ENCODE measurements at regions not wholly inside any gene's neighbourhood (a gene's known extent, or its start where the extent isn't known, plus 50 kb on each side); places are given as distances from the start of the nearest gene placed in this dataset.
A peak's percentile ranks its signal among the peaks of the same experiment; 100 is the strongest.

GRCh38 chr1:235925016-235925415 is 58.3 kb upstream of the LYST start:
- DNase-seq, result peak; percentile 12

GRCh38 chr1:235923466-235924021 is 56.8 kb upstream of the LYST start:
- DNase-seq, result peak; percentile 70

GRCh38 chr1:235920596-235921375 is 54.1 kb upstream of the LYST start:
- DNase-seq, result no peak

GRCh38 chr1:235919833-235920441 is 53.2 kb upstream of the LYST start:
- DNase-seq, result no peak

- DNase-seq, result no peak
Measured at GRCh38 chr1:235919127-235919832, 52.6 kb upstream of the LYST start.

- no peak for DNase-seq
Measured at GRCh38 chr1:235918465-235918864, 51.8 kb upstream of the LYST start.

GRCh38 chr1:235918032-235918431 is 51.3 kb upstream of the LYST start:
- no peak for DNase-seq

- peak; percentile 78 for DNase-seq
Measured at GRCh38 chr1:235917267-235917811, 50.6 kb upstream of the LYST start.

All from NCI-H2029 (cell line).